T-helper 1 cell treated with Interleukin-12 subunit alpha and Interleukin-12 subunit beta and Interleukin-4 antibody, amounts not matched to agents 30 μg/mL and 1 μg/mL, for 36 hours (primary cell): ENCODE measurements at regions not wholly inside any gene's neighbourhood (a gene's known extent, or its start where the extent isn't known, plus 50 kb on each side); places are given as distances from the start of the nearest gene placed in this dataset.

Source experiments
- H3K27ac Mint-ChIP-seq: one replicate; pipeline ENCODE4 v1.8.0; 2021; ENCODE audit warnings: mild to moderate bottlenecking, mixed read lengths
- H3K27me3 Mint-ChIP-seq: one replicate; pipeline ENCODE4 v1.8.0; 2021; ENCODE audit warnings: low read depth, mixed read lengths
- H3K36me3 Mint-ChIP-seq: one replicate; pipeline ENCODE4 v1.8.0; 2021; ENCODE audit warnings: low read depth, mixed read lengths
- H3K4me1 Mint-ChIP-seq: one replicate; pipeline ENCODE4 v1.8.0; 2021; ENCODE audit warnings: low read depth, mixed read lengths
- H3K4me3 Mint-ChIP-seq: one replicate; pipeline ENCODE4 v1.8.0; 2021; ENCODE audit warnings: mild to moderate bottlenecking, moderate library complexity, mixed read lengths
- H3K9me3 Mint-ChIP-seq: one replicate; pipeline ENCODE4 v1.8.0; 2021; ENCODE audit warnings: mixed read lengths

- H3K36me3 Mint-ChIP-seq, result peaks cover 3% of the 10 kb centered on the region
- peaks cover 43% of the 10 kb centered on the region for H3K4me1 Mint-ChIP-seq
- peak overlapping the region; percentile 96 for H3K27ac Mint-ChIP-seq
- no peaks in the 10 kb centered on the region for H3K9me3 Mint-ChIP-seq
- peak overlapping the region; percentile 90 for H3K4me3 Mint-ChIP-seq
- H3K27me3 Mint-ChIP-seq, result no peaks in the 10 kb centered on the region
Observed at GRCh38 chr4:184537269-184538022, 63.1 kb upstream of the IRF2 start.

GRCh38 chr4:184536881-184537248 lies 62.5 kb upstream of the IRF2 start:
- Mint-ChIP-seq H3K9me3 (no peaks in the 10 kb centered on the region), H3K27me3 (no peaks in the 10 kb centered on the region), H3K4me3 (peak overlapping the region; percentile 90), H3K27ac (peak overlapping the region; percentile 96), H3K4me1 (peaks cover 43% of the 10 kb centered on the region), H3K36me3 (peaks cover 3% of the 10 kb centered on the region)

- Mint-ChIP-seq H3K4me3 (peak overlapping the region; percentile 90), H3K4me1 (peaks cover 44% of the 10 kb centered on the region), H3K36me3 (peaks cover 3% of the 10 kb centered on the region), H3K27me3 (no peaks in the 10 kb centered on the region), H3K27ac (peak overlapping the region; percentile 96), H3K9me3 (no peaks in the 10 kb centered on the region)
Observed at GRCh38 chr4:184536065-184536880, 61.9 kb upstream of the IRF2 start.

- Mint-ChIP-seq H3K4me3 (peak overlapping the region; percentile 78), H3K9me3 (no peaks in the 10 kb centered on the region), H3K36me3 (peaks cover 3% of the 10 kb centered on the region), H3K27ac (peak overlapping the region; percentile 92), H3K4me1 (peaks cover 48% of the 10 kb centered on the region), H3K27me3 (no peaks in the 10 kb centered on the region)
Observed at GRCh38 chr4:184534511-184535391, 60.4 kb upstream of the IRF2 start.

- Mint-ChIP-seq H3K4me3 (peak overlapping the region; percentile 8), H3K36me3 (peaks cover 3% of the 10 kb centered on the region), H3K27ac (peak overlapping the region; percentile 58), H3K4me1 (peaks cover 49% of the 10 kb centered on the region), H3K9me3 (no peaks in the 10 kb centered on the region), H3K27me3 (no peaks in the 10 kb centered on the region)
Observed at GRCh38 chr4:184533908-184534307, 59.6 kb upstream of the IRF2 start.

GRCh38 chr4:184531008-184531407 lies 56.7 kb upstream of the IRF2 start:
- peaks cover 4% of the 10 kb centered on the region for H3K9me3 Mint-ChIP-seq
- H3K27ac Mint-ChIP-seq, result no peak overlapping the region
- H3K36me3 Mint-ChIP-seq, result peaks cover 6% of the 10 kb centered on the region
- no peaks in the 10 kb centered on the region for H3K27me3 Mint-ChIP-seq
- no peak overlapping the region for H3K4me3 Mint-ChIP-seq
- peaks cover 42% of the 10 kb centered on the region for H3K4me1 Mint-ChIP-seq

- no peaks in the 10 kb centered on the region for H3K27me3 Mint-ChIP-seq
- no peak overlapping the region for H3K27ac Mint-ChIP-seq
- H3K4me1 Mint-ChIP-seq, result peaks cover 25% of the 10 kb centered on the region
- no peak overlapping the region for H3K4me3 Mint-ChIP-seq
- H3K9me3 Mint-ChIP-seq, result peaks cover 19% of the 10 kb centered on the region
- H3K36me3 Mint-ChIP-seq, result peaks cover 18% of the 10 kb centered on the region
Observed at GRCh38 chr4:184529283-184529682, 54.9 kb upstream of the IRF2 start.

- no peaks in the 10 kb centered on the region for H3K27me3 Mint-ChIP-seq
- H3K27ac Mint-ChIP-seq, result no peak overlapping the region
- peaks cover 25% of the 10 kb centered on the region for H3K4me1 Mint-ChIP-seq
- peaks cover 20% of the 10 kb centered on the region for H3K36me3 Mint-ChIP-seq
- H3K4me3 Mint-ChIP-seq, result no peak overlapping the region
- H3K9me3 Mint-ChIP-seq, result peaks cover 25% of the 10 kb centered on the region
Observed at GRCh38 chr4:184528713-184529112, 54.4 kb upstream of the IRF2 start.

- Mint-ChIP-seq H3K27me3 (no peaks in the 10 kb centered on the region), H3K4me1 (peaks cover 19% of the 10 kb centered on the region), H3K9me3 (peaks cover 25% of the 10 kb centered on the region), H3K4me3 (no peak overlapping the region), H3K36me3 (peaks cover 18% of the 10 kb centered on the region), H3K27ac (no peak overlapping the region)
Observed at GRCh38 chr4:184528051-184528450, 53.7 kb upstream of the IRF2 start.

- H3K27ac Mint-ChIP-seq, result no peak overlapping the region
- H3K27me3 Mint-ChIP-seq, result no peaks in the 10 kb centered on the region
- H3K4me1 Mint-ChIP-seq, result peaks cover 17% of the 10 kb centered on the region
- peaks cover 29% of the 10 kb centered on the region for H3K9me3 Mint-ChIP-seq
- H3K4me3 Mint-ChIP-seq, result no peak overlapping the region
- H3K36me3 Mint-ChIP-seq, result peaks cover 18% of the 10 kb centered on the region
Observed at GRCh38 chr4:184526228-184526627, 51.9 kb upstream of the IRF2 start.
